KBM-7 (cell line): ENCODE measurements at regions not wholly inside any gene's neighbourhood (a gene's known extent, or its start where the extent isn't known, plus 50 kb on each side); places are given as distances from the start of the nearest gene placed in this dataset.
A peak's percentile ranks its signal among the peaks of the same experiment; 100 is the strongest.
"Not testable (repeated sequence)": the region's sequence is repeated elsewhere in the genome, so short reads cannot be mapped to it uniquely, and the experiment has no call there.

Experiments used
- DNase-seq: peaks from one replicate; pipeline ENCODE4 v3.0.0-alpha.2; 2015
- in situ Hi-C: fragments of 300-500 bp; cut with MboI; formaldehyde crosslinking; loops from 2 replicates; pipeline ENCODE4 v1.14.3; 2020; ENCODE audit warnings: low sequenced_read_pairs, low pct_unique_long_range_greater_than_20kb, mixed read lengths

DNA sequence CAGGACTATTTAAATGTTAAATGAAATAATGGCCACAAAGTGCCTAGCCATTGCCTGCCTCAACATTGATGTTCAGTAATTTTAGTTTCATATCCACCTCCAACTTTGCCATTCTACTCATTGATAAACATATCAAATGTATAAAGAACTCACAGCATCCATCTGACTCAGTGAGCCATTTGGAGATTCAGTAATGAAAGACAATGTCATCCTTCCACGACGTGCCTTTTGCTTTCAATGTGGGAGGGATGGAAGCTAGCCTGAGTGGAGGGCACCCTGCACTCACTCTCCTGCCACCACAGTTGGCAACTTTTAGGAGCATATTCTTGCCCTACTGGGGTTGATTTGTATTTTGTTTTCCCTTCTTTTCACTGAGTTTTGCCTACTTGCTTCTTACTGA lies 151.5 kb downstream of the GLUL start:
- no peak for DNase-seq
- in situ Hi-C loops: no loop called here

GRCh38 chr1:182238421-182238820 lies 153.2 kb downstream of the GLUL start:
- in situ Hi-C loops: no loop called here

DNA sequence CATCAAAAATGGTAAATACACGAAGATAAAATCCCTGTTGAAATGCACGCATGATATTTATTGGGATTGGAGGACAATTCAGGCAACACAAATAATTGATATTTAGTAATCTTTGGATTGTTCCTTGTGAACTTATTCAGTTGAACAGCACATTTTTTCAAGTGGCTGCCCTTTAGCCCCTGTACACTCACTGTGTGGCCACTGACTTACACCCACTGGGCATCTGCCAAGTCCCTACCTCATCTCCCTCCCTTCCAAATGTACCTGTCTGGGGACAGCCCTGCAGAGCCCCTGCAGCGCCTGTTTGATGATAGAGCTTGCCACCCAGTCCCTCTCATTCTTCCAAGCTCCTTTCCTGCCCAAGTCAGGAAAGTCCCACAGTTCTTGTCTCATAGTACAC lies 154.3 kb downstream of the GLUL start:
- DNase-seq: no peak
- in situ Hi-C loops: no loop called here

More at GRCh38 chr1:182238421-182238820, 153.2 kb downstream of the GLUL start:
- DNase-seq: no peak

DNA sequence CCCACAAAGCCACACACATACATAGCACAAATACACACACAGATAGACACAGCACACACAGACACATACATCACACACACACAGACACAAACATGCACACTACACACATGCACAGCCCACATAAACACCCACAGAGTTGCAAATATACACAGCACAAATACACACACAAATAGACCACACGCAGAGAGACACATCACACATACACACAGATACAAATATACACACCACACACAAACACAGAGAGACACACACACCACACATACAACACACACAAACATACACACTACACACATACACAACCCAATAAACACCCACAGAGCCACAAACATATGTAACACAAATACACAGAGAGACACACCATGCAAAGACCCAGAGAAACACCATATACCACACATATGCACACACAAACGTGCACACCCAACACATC lies 154.9 kb downstream of the GLUL start:
- in situ Hi-C loops: no loop called here
- no peak for DNase-seq

GRCh38 chr1:182235952-182236650 lies 155.5 kb downstream of the GLUL start:
- in situ Hi-C loops: no loop called here
- DNase-seq: no peak

- peak; percentile 34 for DNase-seq
- in situ Hi-C loops: no loop called here
Observed at GRCh38 chr1:182235604-182235951, 156.0 kb downstream of the GLUL start.

- DNase-seq: no peak
Observed at GRCh38 chr1:182229921-182230491, 161.6 kb downstream of the GLUL start.

GRCh38 chr1:182229451-182229850 lies 162.1 kb downstream of the GLUL start:
- no peak for DNase-seq
- in situ Hi-C loops: no loop called here

More at GRCh38 chr1:182229921-182230491, 161.6 kb downstream of the GLUL start:
- in situ Hi-C loops: no loop called here

GRCh38 chr1:182227864-182228547 lies 163.6 kb downstream of the GLUL start:
- DNase-seq: no peak
- in situ Hi-C loops: no loop called here

- in situ Hi-C loops: no loop called here
Observed at GRCh38 chr1:182226618-182227017, 165.0 kb downstream of the GLUL start.

GRCh38 chr1:182225755-182226154 lies 164.2 kb upstream of the ZNF648 start:
- in situ Hi-C loops, DNase-seq: not testable (repeated sequence)

More at GRCh38 chr1:182226618-182227017, 165.0 kb downstream of the GLUL start:
- no peak for DNase-seq

DNA sequence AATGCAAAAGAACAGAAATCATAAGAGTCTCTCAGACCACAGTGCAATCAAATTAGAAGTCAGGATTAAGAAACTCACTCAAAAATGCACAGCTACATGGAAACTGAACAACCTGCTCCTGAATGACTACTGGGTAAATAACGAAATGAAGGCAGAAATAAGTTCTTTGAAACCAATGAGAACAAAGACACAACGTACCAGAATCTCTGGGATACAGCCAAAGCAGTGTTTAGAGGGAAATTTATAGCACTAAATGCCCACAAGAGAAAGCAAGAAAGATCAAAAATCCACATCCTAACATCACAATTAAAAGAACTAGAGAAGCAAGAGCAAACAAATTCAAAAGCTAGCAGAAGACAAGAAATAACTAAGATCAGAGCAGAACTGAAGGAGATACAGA lies 160.5 kb upstream of the ZNF648 start:
- in situ Hi-C loops, DNase-seq: not testable (repeated sequence)

GRCh38 chr1:182221367-182221766 lies 159.9 kb upstream of the ZNF648 start:
- DNase-seq, in situ Hi-C loops: not testable (repeated sequence)

DNA sequence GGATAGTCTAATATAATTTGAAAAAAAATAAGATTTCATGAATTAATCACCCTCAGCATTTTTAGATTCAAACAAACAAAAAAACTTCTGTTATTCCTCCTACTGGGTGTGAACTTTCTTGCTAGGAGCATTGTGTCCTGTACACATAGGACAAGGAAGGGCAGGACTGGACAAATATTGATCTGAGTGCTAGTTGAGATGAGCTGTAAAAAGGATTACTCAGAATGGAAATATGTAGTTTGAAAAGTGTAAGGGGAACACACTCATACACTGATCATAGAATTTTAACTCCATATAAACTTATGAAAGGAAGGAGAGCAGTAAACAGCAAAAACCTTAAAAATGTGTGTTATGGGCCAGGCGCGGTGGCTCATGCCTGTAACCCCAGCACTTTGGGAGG lies 156.5 kb upstream of the ZNF648 start:
- in situ Hi-C loops: no loop called here
- no peak for DNase-seq

DNA sequence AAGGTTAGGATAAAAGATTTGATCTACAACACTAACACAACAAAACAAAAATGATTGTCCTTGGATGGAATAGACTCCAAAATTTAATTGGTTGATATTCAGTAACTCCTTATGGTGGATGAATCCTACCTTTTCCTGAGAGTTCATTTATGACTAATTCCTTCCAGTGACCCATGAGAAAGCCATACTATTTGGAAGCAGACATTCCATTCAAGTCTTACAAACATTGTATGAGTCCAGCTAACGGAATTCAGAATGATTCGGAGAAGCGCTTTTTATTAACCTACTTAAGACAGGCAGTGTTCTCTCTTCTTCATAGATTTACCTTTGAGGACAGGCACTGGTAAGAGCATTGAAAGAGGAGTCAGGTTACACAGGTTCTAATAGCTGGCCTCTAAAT lies 155.6 kb upstream of the ZNF648 start:
- in situ Hi-C loops: no loop called here
- DNase-seq: no peak

DNA sequence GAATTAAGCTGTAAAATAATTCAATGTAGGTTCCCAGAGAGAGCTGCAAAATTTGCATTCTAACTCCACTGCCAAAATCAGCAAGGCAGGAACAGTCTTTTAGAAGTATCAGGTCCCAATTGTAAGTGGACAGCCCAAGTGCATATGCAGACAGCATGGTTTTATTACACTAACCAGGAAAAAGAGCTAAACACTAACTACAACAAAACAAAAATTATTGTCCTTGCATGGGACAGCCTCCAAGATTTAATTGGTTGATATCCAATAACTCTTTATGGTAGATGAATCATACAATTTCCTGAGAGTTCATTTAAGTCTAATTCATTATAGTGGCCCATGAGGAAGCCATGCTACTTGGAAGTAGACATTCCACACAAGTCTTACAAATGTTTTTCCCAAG lies 154.3 kb upstream of the ZNF648 start:
- in situ Hi-C loops: no loop called here
- no peak for DNase-seq

- in situ Hi-C loops: no loop called here
- peak; percentile 40 for DNase-seq
Observed at GRCh38 chr1:182213163-182213562, 151.7 kb upstream of the ZNF648 start.

DNA sequence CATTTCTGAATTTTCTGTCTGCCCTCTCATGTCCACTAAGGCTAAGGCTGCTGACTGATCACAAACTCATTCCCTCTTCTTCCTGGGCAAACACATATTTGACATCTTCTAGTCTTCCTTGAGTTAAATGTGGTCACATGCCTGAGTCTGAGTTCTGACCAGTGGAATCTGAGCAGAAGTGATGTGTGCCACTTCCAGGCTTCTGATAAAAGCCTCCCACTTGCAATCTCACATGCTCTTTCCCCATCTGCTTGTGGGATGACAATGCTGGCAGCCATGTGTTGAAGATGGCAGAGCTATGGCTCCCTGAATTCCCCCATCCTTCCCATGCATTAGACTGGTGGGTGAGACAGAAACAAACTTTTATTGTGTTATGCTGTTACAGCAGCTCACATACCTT lies 149.9 kb upstream of the ZNF648 start:
- DNase-seq: no peak
- in situ Hi-C loops: no loop called here

DNA sequence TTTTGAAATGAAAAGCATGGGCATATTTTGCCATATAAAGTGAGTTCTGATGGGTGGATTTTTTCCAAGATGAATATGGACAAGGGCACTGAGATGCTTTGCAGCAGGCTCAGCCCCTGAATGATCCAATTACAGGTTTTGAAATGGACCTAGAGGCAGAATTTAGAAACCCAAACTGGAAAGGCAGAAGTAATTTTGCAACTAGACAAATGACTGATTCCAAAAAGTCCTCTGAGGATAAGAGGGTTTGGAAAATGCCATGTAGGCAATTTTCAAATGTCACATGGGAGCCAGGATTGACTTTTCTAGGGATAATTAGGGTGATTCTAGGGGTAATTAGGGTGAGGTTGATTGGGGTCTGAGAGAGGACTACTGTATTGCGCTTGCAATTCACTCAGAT lies 148.9 kb upstream of the ZNF648 start:
- in situ Hi-C loops: no loop called here
- no peak for DNase-seq

GRCh38 chr1:182207300-182207699 lies 145.8 kb upstream of the ZNF648 start:
- no peak for DNase-seq
- in situ Hi-C loops: no loop called here
